Gastroesophageal sphincter (tissue), 4 donors: ENCODE measurements at regions not wholly inside any gene's neighbourhood (a gene's known extent, or its start where the extent isn't known, plus 50 kb on each side); places are given as distances from the start of the nearest gene placed in this dataset.

Experiments
- ATAC-seq: fragments of 150-250 bp; one replicate; pipeline ENCODE4 v1.9.1; 2016; ENCODE audit warnings: mild to moderate bottlenecking, moderate library complexity
- H3K27ac ChIP-seq, 4 donors: fragments of 200-600 bp; sonication (generic) in 3 of 4; 1 replicate in 3 of 4; 2 replicates in 1 of 4; pipeline ENCODE4 v1.5.1; 2016 to 2019
- H3K27me3 ChIP-seq: fragments of 200-600 bp; sonication (generic); one replicate; pipeline ENCODE4 v1.5.1; 2019
- H3K36me3 ChIP-seq, 2 donors: fragments of 200-600 bp; sonication (generic); one replicate each; pipeline ENCODE4 v1.5.1; 2019; ENCODE audit warnings: control low read depth in 1 of 2
- H3K4me1 ChIP-seq, 3 donors: fragments of 200-600 bp; sonication (generic); 1 replicate in 2 of 3; 2 replicates in 1 of 3; pipeline ENCODE4 v1.5.1; 2016 to 2019; ENCODE audit warnings: control low read depth in 2 of 3
- H3K4me3 ChIP-seq, 2 donors: fragments of 200-600 bp; sonication (generic); one replicate each; pipeline ENCODE4 v1.5.1; 2019; ENCODE audit warnings: mild to moderate bottlenecking in 1 of 2, moderate library complexity in 1 of 2
- H3K9me3 ChIP-seq, 3 donors: fragments of 200-600 bp; sonication (generic); one replicate each; pipeline ENCODE4 v1.5.1; 2017 to 2019; ENCODE audit warnings: control low read depth in 2 of 3
- CTCF ChIP-seq, 4 experiments: fragments of 200-600 bp in 2 of 4; fragments of 450-650 bp in 2 of 4; sonication (generic) in 1 of 4; IDR thresholded peaks; one replicate each; pipeline ENCODE4 v1.5.1; 2017 to 2019; ENCODE audit warnings: antibody characterized with exemption in 4 of 4, mild to moderate bottlenecking in 2 of 4, moderate library complexity in 2 of 4
- EP300 ChIP-seq: sonication (generic); formaldehyde crosslinking; IDR thresholded peaks from one replicate; pipeline ENCODE4 v1.6.1; 2017; ENCODE audit warnings: antibody characterized with exemption, mild to moderate bottlenecking
- POLR2A ChIP-seq, 2 donors: fragments of 450-650 bp; IDR thresholded peaks; one replicate each; pipeline ENCODE4 v1.6.1; 2017; ENCODE audit warnings: antibody characterized with exemption in 2 of 2, mild to moderate bottlenecking in 2 of 2, moderate library complexity in 1 of 2
- POLR2AphosphoS5 ChIP-seq: sonication (generic); formaldehyde crosslinking; IDR thresholded peaks from one replicate; pipeline ENCODE4 v1.6.1; 2017; ENCODE audit warnings: antibody characterized with exemption
- WGBS, 2 donors: methylation state at CpG; one replicate each; pipeline ENCODE4 v1.1.5; 2018; ENCODE audit warnings: low coverage in 1 of 2; 5-methylcytosine and 5-hydroxymethylcytosine counted together

GRCh38 chr5:175195698-175196656, 248.0 kb downstream of the DRD1 start:
- H3K4me3 ChIP-seq: no peak overlapping the region
- TF ChIP-seq EP300 (no peak), CTCF (IDR thresholded peaks at IDR 0.05) (no peak)
- H3K36me3 ChIP-seq: no peaks in the 10 kb centered on the region
- 22 to 28% methylated on average over 5 to 11 of the region's 11 CpGs for WGBS, 2 donors
- peaks cover 0 to 6% (median 0%) of the 10 kb centered on the region in 3 donors for H3K9me3 ChIP-seq
- no peaks in the 10 kb centered on the region for H3K4me1 ChIP-seq
- ATAC-seq: no peak
- H3K27ac ChIP-seq: no peak overlapping the region
- no peaks in the 10 kb centered on the region for H3K27me3 ChIP-seq

GRCh38 chr5:175181331-175181730, 262.7 kb downstream of the DRD1 start:
- no peaks in the 10 kb centered on the region for H3K4me1 ChIP-seq
- no peaks in the 10 kb centered on the region for H3K9me3 ChIP-seq
- ATAC-seq: no peak
- H3K27ac ChIP-seq: no peak overlapping the region
- H3K27me3 ChIP-seq: peaks cover 7% of the 10 kb centered on the region
- 56 to 63% methylated on average over 3 of the region's 3 CpGs for WGBS, 2 donors
- TF ChIP-seq EP300 (no peak), POLR2AphosphoS5 (no peak), POLR2A (IDR thresholded peaks at IDR 0.05) (no peak), CTCF (IDR thresholded peaks at IDR 0.05) (no peak)
- no peaks in the 10 kb centered on the region for H3K36me3 ChIP-seq
- H3K4me3 ChIP-seq: no peak overlapping the region

- no peaks in the 10 kb centered on the region for H3K36me3 ChIP-seq
- H3K4me3 ChIP-seq: no peak overlapping the region
- ATAC-seq: no peak
- H3K4me1 ChIP-seq: no peaks in the 10 kb centered on the region
- H3K9me3 ChIP-seq: no peaks in the 10 kb centered on the region
- peaks cover 4% of the 10 kb centered on the region for H3K27me3 ChIP-seq
- WGBS, 2 donors: 80 to 93% methylated on average over 1 of the region's 1 CpG
- H3K27ac ChIP-seq: no peak overlapping the region
- no peak for TF ChIP-seq POLR2A (IDR thresholded peaks at IDR 0.05)
- no peak for TF ChIP-seq EP300
- TF ChIP-seq POLR2AphosphoS5: no peak
- TF ChIP-seq CTCF (IDR thresholded peaks at IDR 0.05): no peak
These were observed 273.1 kb downstream of the DRD1 start for GRCh38 chr5:175170899-175171298.

- no peak for TF ChIP-seq POLR2A (IDR thresholded peaks at IDR 0.05)
- no peak for TF ChIP-seq POLR2AphosphoS5
- no peak for TF ChIP-seq EP300
- TF ChIP-seq CTCF (IDR thresholded peaks at IDR 0.05): no peak
- Histone ChIP-seq H3K27ac (no peak overlapping the region), H3K9me3 (no peaks in the 10 kb centered on the region), H3K36me3 (no peaks in the 10 kb centered on the region), H3K27me3 (peaks cover 3% of the 10 kb centered on the region), H3K4me1 (no peaks in the 10 kb centered on the region), H3K4me3 (no peak overlapping the region)
- 43 to 71% methylated on average over 2 to 7 of the region's 8 CpGs for WGBS, 2 donors
- ATAC-seq: no peak
These were observed 275.0 kb downstream of the DRD1 start for GRCh38 chr5:175168882-175169507.
